ENCODE measurements at regions not wholly inside any gene's neighbourhood (a gene's known extent, or its start where the extent isn't known, plus 50 kb on each side); places are given as distances from the start of the nearest gene placed in this dataset.

- ATAC-seq (ENCODE audit: low read depth) (no peak), DNase-seq (no peak)
- intact Hi-C loops (cut with micrococcal nuclease) = no loop called here
- H4K91ac ChIP-seq (ENCODE audit: insufficient read depth, low read depth, low read length) = no peak overlapping the region
- H3K18ac ChIP-seq (ENCODE audit: low read depth, low read length) = no peak overlapping the region
- ChIA-PET CTCF (no interaction called here), POLR2A (ENCODE audit: unreplicated experiment) (no interaction called here)
- no peaks in the 10 kb centered on the region for H3K4me1 ChIP-seq (ENCODE audit: control insufficient read depth, insufficient read depth, low read length)
- H3K36me3 ChIP-seq (ENCODE audit: control insufficient read depth, insufficient read depth, low read length) = no peaks in the 10 kb centered on the region
- H3K79me1 ChIP-seq (ENCODE audit: low read depth in 1 of 2, low read length in 2 of 2) = no peaks in the 10 kb centered on the region
- H2AK9ac ChIP-seq (replicated peaks; ENCODE audit: low read depth, low read length, poor library complexity) = no peak overlapping the region
- no TSS peak for BruUV-seq (replicated peaks)
- H3K23ac ChIP-seq (ENCODE audit: low read depth, low read length) = no peak overlapping the region
- no peak overlapping the region for H2AK5ac ChIP-seq (ENCODE audit: low read depth, low read length)
- WGBS, 2 experiments (ENCODE audit: extremely low coverage in 2 of 2, insufficient read length in 1 of 2) = no CpG with 5 or more reads among the region's 5 CpGs
- no peaks in the 10 kb centered on the region for H4K20me1 ChIP-seq (ENCODE audit: insufficient read depth, low read length)
- H3K27ac ChIP-seq (ENCODE audit: insufficient read depth, low read length) = no peak overlapping the region
- no peaks in the 10 kb centered on the region for H3K9me3 ChIP-seq (ENCODE audit: control insufficient read depth, insufficient read depth, low read length)
- no peak overlapping the region for H2BK5ac ChIP-seq (ENCODE audit: low read depth, low read length, poor library complexity, severe bottlenecking)
- dilution Hi-C loops (cut with HindIII; ENCODE audit: low sequenced_read_pairs, unreplicated experiment) = no loop called here
- H3K9ac ChIP-seq (ENCODE audit: low read depth, low read length) = no peak overlapping the region
- H2AFZ ChIP-seq (replicated peaks; ENCODE audit: low read length, poor library complexity) = no peak overlapping the region
- no peak overlapping the region for H3K4ac ChIP-seq (ENCODE audit: low read depth, low read length)
- H3K27me3 ChIP-seq (ENCODE audit: control insufficient read depth, insufficient read depth, low read length) = peaks cover 3% of the 10 kb centered on the region
- no peak overlapping the region for H2BK15ac ChIP-seq (ENCODE audit: low read depth, low read length)
- H3K4me3 ChIP-seq (ENCODE audit: insufficient read depth, low read depth, low read length) = no peak overlapping the region
- H4K8ac ChIP-seq (ENCODE audit: low read depth in 2 of 2, low read length in 2 of 2) = no peak overlapping the region
- H3K56ac ChIP-seq (ENCODE audit: extremely low read depth, insufficient read depth, low read length) = no peak overlapping the region
- H4K5ac ChIP-seq (ENCODE audit: low read depth, low read length) = no peak overlapping the region
- H3K4me2 ChIP-seq (ENCODE audit: low read depth, low read length) = no peak overlapping the region
- H2BK120ac ChIP-seq (ENCODE audit: low read depth, low read length) = no peak overlapping the region
- in situ Hi-C loops (cut with MboI; ENCODE audit: low sequenced_read_pairs) = no loop called here
- H3K14ac ChIP-seq (replicated peaks; ENCODE audit: low read depth, low read length) = no peak overlapping the region
- no peak overlapping the region for H2BK20ac ChIP-seq (ENCODE audit: low read depth, low read length)
- H3K9me1 ChIP-seq (ENCODE audit: insufficient read depth, low read length) = no peaks in the 10 kb centered on the region
- TF ChIP-seq SMC3 (IDR thresholded peaks at IDR 0.05; ENCODE audit: low read depth, low read length) = no peak
- no peak for TF ChIP-seq RCOR1 (IDR thresholded peaks at IDR 0.05; ENCODE audit: insufficient replicate concordance, low read length)
- TF ChIP-seq MAFK (IDR thresholded peaks at IDR 0.05; ENCODE audit: low read depth, low read length) = no peak
- TF ChIP-seq MAZ (IDR thresholded peaks at IDR 0.05; ENCODE audit: borderline replicate concordance, low read depth, low read length) = no peak
- no peak for TF ChIP-seq CTCF (conservative IDR thresholded peaks at IDR 0.05; ENCODE audit: low read depth, low read length)
- TF ChIP-seq MXI1 (IDR thresholded peaks at IDR 0.05; ENCODE audit: borderline replicate concordance, low read depth, low read length) = no peak
- no peak for TF ChIP-seq RFX5 (IDR thresholded peaks at IDR 0.05; ENCODE audit: low read depth, low read length)
- TF ChIP-seq NFE2L2 (IDR thresholded peaks at IDR 0.05; ENCODE audit: low read depth, low read length) = no peak
- no peak for TF ChIP-seq BHLHE40 (IDR thresholded peaks at IDR 0.05; ENCODE audit: low read depth, low read length)
- no peak for TF ChIP-seq RAD21 (IDR thresholded peaks at IDR 0.05; ENCODE audit: low read length)
- no peak for TF ChIP-seq ELK1 (IDR thresholded peaks at IDR 0.05; ENCODE audit: borderline replicate concordance, low read depth, low read length)
- no peak for TF ChIP-seq CHD1 (IDR thresholded peaks at IDR 0.05; ENCODE audit: low read depth, low read length)
- TF ChIP-seq POLR2A (IDR thresholded peaks at IDR 0.05; ENCODE audit: low read depth, low read length) = no peak
- no peak for TF ChIP-seq FOS (IDR thresholded peaks at IDR 0.05; ENCODE audit: low read depth, low read length)
- TF ChIP-seq USF2 (IDR thresholded peaks at IDR 0.05; ENCODE audit: low read depth, low read length) = no peak
- no peak for TF ChIP-seq CEBPB (IDR thresholded peaks at IDR 0.05; ENCODE audit: low read depth, low read length)
These were observed 195.6 kb upstream of the PMEPA1 start for GRCh38 chr20:57905448-57905847.

Measured in IMR-90 (cell line).